ENCODE measurements at regions not wholly inside any gene's neighbourhood (a gene's known extent, or its start where the extent isn't known, plus 50 kb on each side); places are given as distances from the start of the nearest gene placed in this dataset.

DNA sequence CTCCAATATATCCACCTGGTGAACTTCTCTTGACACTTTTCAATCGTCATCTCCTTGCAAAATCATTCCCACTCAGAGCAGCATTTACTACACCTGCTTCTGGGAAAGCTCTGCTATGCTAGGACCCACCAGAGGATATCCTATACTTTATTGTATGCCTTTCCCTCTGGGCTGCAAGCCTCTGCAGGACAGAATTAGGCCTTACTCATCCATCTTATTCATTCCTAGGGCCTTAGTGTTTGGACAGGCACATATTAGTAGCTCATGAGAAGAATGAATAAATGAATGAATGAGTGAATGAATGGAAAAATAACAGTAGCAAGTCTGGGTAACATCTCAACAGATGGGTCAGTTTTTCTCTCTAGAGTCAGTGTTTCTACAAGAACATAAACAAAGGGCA, 216.1 kb downstream of the MAFB start:
- TF ChIP-seq POLR2AphosphoS5 (IDR thresholded peaks at IDR 0.05; ENCODE audit: low read depth), result no peak
- TF ChIP-seq, protein P1, sequence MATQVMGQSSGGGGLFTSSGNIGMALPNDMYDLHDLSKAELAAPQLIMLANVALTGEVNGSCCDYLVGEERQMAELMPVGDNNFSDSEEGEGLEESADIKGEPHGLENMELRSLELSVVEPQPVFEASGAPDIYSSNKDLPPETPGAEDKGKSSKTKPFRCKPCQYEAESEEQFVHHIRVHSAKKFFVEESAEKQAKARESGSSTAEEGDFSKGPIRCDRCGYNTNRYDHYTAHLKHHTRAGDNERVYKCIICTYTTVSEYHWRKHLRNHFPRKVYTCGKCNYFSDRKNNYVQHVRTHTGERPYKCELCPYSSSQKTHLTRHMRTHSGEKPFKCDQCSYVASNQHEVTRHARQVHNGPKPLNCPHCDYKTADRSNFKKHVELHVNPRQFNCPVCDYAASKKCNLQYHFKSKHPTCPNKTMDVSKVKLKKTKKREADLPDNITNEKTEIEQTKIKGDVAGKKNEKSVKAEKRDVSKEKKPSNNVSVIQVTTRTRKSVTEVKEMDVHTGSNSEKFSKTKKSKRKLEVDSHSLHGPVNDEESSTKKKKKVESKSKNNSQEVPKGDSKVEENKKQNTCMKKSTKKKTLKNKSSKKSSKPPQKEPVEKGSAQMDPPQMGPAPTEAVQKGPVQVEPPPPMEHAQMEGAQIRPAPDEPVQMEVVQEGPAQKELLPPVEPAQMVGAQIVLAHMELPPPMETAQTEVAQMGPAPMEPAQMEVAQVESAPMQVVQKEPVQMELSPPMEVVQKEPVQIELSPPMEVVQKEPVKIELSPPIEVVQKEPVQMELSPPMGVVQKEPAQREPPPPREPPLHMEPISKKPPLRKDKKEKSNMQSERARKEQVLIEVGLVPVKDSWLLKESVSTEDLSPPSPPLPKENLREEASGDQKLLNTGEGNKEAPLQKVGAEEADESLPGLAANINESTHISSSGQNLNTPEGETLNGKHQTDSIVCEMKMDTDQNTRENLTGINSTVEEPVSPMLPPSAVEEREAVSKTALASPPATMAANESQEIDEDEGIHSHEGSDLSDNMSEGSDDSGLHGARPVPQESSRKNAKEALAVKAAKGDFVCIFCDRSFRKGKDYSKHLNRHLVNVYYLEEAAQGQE (IDR thresholded peaks at IDR 0.05; ENCODE audit: insufficient replicate concordance, low read depth), result no peak
